NCI-H1417 treated with DMSO at 0.1 percent for 48 hours (cell line): ENCODE measurements at regions not wholly inside any gene's neighbourhood (a gene's known extent, or its start where the extent isn't known, plus 50 kb on each side); places are given as distances from the start of the nearest gene placed in this dataset.
"Not testable (repeated sequence)": the region's sequence is repeated elsewhere in the genome, so short reads cannot be mapped to it uniquely, and the experiment has no call there.

Experiments used
- DNase-seq: peaks from one replicate; lab custom pipeline; 2025; lab: John Stamatoyannopoulos, UW

DNA sequence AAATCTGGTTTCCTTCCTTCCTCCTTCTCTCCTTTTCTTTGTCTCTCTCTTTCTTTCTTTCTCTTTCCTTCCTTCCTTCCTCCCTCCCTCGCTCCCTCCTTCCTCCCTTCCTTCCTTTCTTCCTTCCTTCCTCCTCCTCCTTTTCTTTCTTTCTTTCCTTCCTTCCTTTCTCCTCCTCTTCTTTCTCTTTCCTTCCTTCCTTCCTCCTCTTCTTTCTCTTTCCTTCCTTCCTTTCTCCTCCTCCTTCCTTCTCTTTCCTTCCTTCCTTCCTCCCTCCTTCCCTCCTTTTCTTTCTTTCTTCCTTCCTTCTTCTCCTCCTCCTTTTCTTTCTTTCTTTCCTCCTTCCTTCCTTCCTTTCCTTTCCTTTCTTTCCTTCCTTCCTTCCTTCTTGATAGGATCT, 61.2 kb downstream of the VIP start:
- no peak for DNase-seq

DNA sequence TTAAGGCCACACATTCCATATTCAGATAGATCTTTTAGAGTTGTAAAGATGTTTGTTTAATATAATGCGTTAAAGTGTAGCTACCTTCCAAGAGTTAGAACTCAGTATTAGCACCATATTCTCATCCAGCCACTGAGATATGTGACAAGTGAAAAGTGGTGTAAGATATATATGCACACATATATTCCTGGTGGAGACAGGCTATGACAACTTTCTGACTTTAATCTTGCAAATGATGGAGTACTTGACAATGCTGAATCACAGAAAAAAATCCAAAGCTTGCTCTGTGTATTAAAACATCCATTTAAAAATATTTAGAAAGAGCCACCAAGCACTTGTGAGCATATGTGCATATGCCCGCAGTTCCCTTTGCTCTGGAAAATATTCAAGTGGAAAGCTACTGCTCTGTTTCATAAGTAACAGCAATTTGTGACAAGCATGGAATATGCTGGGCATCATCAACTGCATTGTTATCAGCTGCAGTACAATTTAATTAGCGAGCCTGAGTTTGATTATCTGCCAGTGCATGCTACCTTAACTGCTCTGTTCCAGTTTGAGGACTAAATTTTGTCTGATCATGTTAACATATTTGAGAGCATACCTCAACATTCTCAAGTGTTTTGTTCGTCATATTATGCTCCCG, 64.8 kb downstream of the VIP start:
- DNase-seq, result no peak

DNA sequence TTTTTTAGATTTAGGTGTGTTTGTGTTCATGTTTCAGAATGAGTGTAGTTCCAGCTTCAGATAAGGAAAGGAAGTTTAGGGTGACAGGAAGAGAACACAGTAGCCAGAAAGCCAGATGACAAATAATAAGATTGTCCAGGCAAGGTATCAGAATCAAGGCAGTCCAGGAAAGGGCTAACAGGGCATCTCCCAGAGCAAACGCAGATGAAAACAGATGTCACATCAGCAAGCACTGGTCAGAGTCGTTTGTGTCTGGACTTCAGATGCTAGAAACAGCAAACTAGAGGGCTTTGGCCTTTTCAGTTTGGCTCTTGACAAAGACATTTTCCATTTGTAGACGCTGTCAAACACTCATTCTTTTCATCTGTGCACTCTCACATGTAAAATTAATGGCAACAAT, 65.5 kb downstream of the VIP start:
- no peak for DNase-seq

DNA sequence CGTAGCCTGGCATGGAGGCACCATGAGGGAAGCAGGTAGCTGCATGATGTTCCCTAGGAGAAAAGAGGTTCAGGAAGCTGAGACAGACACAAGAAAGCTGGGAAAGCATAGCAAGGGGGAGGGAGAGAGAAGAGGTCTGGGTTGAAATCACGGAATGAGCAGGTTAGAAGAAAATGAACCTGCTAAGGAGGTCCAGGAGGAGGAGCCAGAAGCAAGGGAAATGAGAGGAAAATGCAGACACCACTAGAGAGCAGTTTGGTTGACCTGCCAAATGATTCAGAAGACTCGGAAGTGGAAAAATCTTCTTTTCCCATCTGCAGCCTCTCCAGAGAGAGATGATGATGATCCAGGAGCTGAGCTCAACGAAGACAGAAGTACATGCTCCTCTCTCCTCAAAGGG, 70.9 kb downstream of the VIP start:
- no peak for DNase-seq

DNA sequence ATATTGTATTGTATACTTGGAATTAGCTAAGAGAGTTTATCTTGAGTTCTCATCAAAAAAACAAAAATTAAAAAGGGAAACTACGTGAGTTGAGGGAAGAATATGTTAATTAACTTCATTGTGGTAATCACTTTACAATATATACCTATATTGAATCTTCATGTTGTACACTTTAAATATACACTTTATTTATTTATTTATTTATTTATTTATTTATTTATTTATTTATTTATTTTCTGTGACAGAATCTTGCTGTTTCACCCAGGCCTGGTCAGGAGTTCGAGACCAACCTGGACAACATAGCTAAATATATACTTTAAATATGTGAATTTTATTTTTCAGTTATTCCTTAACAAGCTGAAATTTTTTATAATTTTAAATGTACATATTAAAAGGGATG, 74.1 kb downstream of the VIP start:
- no peak for DNase-seq

DNA sequence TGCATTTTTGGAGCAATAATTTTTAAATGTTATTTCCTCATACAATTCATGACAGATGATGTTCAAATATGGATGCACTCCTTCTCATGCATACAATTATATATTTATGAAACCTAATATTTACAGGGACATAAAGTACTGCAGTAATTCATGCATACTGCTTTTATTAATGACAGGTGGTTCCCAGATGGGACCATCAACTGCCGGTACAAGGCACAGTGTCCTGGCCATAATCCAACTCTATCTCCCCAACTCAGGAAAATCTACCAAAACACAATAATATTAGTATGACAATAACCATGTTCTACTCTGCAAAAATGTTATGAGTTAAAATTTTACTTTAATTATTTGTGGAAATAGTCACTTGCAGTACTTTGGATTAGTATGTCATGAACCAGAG, 77.8 kb downstream of the VIP start:
- no peak for DNase-seq

DNA sequence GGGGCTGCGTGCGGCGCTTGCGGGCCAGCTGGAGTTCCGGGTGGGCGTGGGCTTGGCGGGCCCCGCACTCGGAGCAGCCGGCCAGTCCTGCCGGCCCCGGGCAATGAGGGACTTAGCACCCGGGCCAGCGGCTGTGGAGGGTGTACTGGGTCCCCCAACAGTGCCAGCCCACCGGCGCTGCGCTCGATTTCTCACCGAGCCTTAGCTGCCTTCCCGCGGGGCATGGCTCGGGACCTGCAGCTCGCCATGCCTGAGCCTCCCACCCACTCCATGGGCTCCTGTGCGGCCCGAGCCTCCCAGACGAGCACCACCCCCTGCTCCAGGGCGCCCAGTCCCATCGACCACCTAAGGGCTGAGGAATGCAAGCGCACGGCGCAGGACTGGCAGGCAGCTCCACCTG, 83.8 kb downstream of the VIP start:
- DNase-seq, result not testable (repeated sequence)

DNA sequence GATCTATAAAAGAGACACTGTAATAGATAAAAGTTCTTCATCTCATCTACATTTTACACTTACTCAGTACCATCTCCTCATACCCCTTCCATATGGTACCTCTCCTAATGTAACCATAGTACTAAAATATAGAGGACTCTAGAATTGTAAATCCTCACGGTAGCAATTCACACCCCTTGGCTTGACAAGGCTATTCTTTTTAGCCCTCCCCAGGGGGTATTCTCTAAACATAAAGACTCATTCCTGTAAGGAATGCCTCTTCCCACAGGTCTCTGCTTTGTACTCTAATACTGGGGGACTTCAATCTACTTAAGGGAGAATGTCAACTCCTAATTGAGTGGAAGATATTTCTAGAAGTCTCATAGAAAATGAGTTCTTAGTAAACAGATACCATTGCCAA, 85.9 kb downstream of the VIP start:
- DNase-seq, result no peak

DNA sequence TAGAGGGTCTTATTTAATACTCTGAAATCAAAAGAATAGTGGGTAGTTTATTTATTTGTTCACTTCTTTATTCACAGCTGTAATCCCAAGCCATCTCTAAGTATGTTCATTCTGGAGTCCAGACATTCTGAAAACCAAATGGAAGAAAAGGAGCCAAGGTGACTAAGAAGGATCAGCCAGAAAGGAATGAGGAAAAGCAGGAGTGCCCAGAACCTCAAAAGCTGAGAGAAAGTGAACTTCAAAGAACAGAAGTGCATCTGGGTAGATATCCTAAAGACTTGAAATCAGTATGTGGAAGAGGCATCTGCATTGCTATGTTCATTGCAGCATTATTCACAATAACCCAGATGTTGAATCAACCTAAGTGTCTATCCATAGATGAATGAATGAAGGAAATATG, 94.8 kb downstream of the VIP start:
- no peak for DNase-seq

DNA sequence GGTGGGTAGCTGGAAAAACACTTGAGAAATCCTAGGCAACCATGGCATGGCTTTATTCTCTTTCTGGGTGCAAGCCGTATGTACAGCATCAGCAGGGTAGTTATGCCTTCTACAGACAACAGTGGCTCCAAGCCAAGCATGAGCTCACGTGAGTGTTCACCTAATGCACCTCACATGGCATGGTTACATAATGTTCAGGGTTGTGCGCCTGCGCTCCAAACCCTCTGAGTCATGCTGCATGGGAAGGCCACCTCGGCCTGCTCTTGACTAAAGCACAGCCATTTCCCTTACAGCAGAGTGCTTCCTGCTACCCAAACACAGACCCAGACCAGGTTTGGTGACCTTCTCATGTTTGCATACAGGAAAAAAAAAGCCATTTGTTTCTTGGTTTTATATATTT, 96.2 kb downstream of the VIP start:
- no peak for DNase-seq

DNA sequence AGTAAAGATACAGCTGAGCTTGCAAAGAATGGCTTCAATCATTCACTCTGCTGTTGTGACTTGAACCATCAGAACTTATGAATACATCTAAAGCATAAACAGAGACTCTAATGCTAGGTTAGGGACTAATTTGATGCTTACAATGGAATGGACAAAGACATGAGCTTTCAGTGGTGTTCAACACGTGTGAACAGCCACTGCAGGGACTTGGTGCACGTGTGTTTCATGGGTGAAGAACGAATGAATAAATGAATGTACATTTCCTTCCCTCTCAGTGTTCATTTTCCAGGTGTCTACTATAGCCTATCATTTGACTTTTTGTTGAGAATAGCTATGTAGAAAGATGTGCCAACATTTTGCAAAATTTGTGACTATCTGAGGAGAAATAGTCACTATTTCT, 98.3 kb downstream of the VIP start:
- DNase-seq, result no peak

DNA sequence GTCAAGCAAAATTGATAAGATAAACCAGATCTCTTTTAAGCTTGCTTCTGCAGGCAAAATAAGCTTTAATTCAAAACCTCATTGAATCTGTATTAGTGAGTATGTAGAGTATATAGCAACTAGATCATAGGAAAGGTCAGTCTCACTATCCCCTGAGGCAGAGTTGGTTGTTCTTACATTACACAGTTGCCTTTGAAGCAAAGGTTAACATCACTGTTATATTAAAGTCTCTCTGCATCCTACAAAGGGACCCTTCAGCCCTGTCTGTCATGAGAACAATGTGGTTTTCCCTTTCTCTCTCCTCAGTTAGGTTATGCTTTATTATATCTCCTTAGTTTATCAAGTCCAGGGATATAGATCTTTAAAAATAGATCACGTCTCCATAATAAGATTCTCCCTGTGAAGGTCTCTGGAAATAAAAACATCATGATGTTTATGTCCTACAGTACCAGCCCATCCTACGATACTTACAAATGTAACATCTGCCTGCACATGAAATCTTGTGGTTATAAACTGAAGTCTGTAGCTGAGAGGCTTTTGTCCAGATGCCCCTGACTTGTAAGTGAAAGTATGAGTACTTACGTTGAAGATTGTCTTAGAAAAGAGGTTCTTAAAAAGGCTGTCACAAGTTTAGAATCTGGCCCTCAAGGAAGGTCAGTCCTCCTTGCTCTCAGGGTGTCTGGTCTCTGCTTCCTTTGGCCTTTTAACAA, 103.6 kb downstream of the VIP start:
- no peak for DNase-seq

DNA sequence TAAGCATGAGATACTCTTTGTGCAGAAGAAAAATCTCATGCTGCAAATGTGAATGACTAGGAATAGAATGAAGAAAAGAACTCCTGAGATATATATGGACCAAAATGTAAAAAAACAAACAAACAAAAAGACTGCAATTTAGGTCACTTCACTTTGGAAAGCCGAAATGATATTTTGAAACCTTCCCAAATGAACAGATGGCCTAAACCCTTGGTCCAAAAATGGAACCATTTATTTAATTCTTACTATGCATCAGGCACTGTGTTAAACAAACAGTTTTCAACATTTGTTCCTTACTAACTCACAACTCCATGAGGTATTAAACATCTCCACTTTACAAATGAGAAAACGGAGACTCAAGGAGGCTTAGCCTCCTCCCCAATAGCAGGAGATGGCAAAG, 107.5 kb downstream of the VIP start:
- DNase-seq, result no peak

DNA sequence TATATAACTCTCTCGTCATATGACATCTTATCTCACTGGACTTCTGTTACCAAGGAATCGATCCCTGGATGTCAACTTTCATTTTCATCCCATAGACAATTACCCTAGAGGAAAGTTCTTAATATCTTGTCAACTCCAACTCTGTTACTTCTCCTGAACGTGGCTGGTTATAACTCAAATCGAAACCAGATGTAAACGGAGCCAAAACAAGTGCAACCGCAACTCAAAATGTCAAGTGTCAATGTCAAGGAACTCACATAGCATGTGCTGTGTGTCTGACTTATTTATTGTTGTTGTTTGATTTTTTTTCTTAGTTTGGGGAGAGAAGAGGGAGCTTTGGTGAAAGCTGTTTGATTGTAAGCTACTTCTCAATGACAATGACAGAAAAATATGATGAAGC, 108.6 kb downstream of the VIP start:
- DNase-seq, result no peak

DNA sequence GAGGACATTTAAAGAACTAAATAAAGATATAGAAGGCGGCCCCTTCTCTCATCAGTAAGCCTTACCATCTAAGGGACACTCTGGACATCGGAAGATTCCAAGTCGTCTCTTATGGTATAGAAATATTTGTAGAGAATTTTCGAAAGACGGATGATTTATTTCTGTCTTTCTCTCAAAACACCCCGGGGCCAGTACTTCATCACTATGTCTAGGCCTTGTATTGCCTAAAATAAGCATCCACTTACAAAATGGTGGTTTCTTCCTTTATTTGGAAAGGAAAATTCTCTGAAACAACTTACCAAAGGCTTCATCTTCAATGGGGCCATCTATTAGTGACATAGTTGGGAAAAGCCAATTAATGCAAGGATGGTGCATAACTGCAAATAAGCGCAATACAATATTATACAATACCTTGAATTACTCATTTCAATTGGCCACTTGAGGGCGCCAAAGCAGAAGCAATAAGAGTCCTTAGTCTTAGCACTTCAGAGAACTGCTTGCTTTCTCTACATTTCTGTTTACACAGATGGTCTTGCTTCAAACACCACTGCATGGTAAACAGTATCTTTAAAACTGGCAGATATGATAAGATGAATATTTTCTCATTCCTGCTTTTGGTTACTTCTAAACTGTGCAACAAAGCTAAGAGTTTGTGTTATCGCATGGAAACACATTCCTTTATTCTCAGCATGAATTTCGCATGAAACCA, 113.2 kb downstream of the VIP start:
- no peak for DNase-seq

DNA sequence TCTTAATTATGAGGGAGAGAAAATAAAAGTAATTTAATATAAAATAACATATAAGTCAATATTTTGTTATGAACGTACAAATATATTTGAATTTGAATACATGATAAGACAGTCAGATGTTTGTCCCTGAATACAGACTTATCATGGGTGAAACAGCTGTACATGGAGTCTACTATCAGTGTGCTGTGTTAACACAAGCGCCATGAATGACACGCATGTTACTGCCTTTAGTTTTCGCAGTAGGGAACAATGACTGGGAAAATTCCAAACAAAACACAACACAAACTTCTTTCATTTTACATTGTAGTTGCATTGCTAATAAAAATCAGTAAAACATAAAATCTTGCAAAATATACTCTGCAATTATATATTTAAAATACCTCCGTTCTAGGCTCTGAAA, 108.6 kb downstream of the FBXO5 start:
- DNase-seq, result no peak

DNA sequence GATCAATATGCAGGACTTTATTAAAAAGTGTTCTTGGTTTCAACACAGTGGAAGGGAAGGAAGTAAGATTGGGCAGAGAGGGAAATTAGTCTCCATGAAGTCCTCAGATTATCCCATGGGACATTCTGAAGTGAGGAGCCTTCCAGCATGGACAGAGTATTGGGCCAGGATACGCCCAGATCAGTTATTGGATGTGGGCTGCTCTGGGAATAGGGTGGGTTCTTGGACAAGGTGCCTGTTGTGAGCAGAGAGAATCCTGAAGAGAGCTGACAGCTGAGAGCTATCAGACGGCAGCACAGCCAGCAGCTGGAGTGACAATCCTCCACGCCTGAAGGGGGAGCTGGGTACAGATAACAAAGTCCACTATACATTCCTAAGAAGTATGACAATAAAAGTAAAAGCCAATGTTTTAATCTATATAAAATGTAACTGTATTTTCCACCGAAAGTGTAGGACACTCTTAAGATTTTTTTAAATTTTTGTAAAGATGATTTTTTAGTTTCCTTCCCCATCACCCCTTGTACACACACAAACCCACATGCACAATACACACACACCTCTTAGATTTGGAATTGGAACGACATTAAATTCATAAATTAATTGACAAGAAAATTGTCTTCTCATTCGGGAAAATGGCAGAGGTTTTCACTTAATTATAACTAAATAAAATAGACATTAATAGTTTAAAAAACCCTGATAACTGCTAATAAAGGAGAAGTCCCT, 107.8 kb downstream of the FBXO5 start:
- no peak for DNase-seq

DNA sequence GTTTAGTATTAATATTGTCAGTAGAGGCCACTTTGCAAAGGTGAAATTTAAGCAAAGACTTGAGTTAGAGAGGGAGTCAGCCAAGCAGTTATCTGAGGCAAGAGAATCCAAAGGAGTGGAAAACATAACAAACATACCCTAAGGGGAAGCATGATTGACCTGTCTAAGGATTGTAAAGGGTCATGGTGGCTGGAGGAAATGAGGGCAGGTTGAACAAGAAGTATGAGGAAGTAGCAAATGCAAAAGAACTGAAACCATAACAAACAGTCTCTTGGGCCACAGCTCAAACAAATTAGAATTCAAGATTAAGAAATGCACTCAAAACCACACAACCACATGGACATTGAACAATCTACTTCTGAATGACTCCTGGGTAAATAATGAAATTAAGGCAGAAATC, 103.2 kb downstream of the FBXO5 start:
- no peak for DNase-seq

DNA sequence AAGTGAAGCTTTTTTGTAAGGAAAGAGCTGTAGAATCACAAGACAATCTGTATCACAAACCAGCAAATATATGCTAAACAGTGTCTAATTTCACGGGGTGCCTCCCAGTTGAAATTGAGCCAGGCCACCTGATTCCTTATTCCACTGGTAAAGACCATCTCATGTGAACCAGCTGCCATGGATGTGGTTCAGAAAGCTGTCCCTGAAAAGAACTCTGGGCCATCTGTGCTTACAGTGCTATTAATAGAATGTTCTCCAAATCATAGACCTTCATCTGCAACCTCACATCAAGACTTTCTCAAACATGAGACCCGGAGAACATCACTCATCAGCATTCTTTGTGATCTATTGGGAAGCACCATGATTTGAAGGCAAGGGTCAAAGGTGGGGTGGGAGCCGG, 89.7 kb downstream of the FBXO5 start:
- no peak for DNase-seq

DNA sequence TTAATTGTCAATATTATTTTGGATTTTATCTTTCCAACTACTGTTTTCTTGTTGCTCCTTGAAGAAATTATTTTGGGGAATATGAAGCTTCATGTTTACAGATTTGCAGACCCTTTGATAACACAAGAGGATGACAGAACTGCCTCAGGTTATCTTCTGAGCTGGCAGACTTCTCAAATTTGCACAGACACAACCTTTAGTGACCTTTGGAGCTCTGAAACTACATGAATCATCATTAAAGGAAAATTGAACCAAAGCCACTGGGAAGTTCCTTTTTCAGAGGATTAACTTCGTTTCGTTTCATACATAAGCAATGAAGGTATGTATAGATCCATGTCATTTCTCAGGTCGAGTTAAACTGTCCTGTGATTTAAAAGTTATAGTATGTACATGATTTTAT, 85.9 kb downstream of the FBXO5 start:
- DNase-seq, result no peak

DNA sequence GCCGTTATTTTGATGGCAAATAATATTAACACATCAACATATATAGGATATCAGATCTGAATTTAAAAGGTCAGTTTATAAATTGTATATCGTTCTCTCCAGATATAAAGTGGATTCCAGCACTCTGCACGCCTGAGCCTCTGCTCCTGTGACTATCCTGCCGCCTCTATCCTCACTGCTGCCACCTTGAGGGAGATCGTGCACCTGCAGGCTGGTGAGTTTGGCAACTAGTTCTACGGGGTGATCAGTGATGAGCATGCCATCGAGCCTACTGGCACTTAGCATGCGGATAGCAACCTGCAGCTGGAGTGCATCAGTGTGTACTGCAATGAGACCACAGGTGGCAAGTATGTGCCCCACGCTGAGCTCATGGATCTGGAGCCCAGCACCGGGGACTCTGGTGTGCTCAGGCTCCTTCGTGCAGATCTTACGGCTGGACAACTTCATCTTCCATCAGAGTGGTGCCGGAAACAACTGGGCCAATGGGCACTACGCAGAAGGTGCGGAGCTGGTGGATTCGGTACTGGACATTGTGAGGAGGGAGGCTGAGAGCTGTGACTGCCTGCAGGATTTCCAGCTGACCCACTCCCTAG, 84.9 kb downstream of the FBXO5 start:
- DNase-seq, result peak; percentile 8

DNA sequence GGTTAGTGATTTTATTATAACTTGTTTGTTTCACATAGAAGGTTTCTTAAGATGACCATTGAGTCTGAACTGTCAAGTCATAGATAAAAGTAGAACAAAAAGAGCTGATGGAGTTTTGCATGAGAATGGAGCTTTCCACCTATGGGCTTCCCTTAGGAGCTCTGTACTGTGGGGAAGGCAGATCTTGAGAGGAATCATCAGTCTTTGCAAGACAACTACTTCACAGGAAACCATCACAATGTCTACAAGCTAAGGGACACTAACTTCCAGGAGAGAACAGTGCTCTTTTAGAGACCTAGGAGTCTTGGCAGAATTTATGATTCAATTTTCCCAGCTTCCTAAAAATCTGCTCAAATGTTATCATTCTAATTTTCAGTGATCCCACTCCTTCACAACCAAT, 78.2 kb downstream of the FBXO5 start:
- DNase-seq, result no peak
